Activated T-helper 1 cell treated with Interleukin-2 at 50 U/mL for 16 hours (primary cell): ENCODE measurements at regions not wholly inside any gene's neighbourhood (a gene's known extent, or its start where the extent isn't known, plus 50 kb on each side); places are given as distances from the start of the nearest gene placed in this dataset.
"Not testable (repeated sequence)": the region's sequence is repeated elsewhere in the genome, so short reads cannot be mapped to it uniquely, and the experiment has no call there.

Source experiments
- DNase-seq: peaks from one replicate; pipeline ENCODE4 v3.0.0-alpha.2; 2020; ENCODE audit warnings: low read depth

GRCh38 chr7:68401313-68401712 lies 1197.0 kb upstream of the AUTS2 start:
- DNase-seq: no peak

- no peak for DNase-seq
Measured at GRCh38 chr7:68406480-68406879, 1191.8 kb upstream of the AUTS2 start.

DNA sequence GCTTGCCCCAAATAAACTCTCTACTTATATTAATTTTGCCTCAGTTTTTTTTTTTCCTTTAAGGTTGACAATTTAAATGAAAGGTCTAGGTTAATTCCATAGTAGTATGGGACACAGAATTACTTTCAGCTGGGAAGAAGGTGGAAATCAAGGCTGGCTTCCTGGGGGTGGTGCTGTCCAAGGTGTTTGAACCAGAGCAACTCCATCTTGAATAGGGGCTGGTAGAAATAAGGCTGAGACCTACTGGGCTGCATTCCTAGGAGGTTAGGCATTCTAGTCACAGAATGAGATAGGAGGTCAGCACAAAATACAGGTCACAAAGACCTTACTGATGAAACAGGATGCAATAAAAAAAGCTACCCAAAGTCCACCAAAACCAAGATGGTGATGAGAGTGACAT lies 1190.8 kb upstream of the AUTS2 start:
- DNase-seq: no peak

- no peak for DNase-seq
Measured at GRCh38 chr7:68408873-68409272, 1189.4 kb upstream of the AUTS2 start.

DNA sequence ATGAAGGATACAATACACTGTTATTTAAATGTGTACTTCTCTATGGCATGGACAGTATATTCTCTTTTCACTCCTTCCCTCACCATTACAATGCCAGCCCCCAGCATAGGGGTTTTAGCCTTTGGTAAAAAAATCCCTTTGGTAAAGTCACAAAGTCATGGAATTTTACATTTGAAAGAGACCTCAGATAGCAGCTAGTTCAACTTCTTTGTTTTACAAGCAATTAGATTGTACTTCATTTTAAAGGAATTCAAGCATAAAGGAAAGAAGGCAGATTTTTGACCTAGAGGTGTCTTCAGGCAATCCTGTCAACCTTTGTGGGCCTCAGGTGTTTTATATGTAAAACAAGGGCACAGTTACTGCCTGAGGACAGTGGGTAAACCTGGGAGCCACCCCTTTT lies 1188.4 kb upstream of the AUTS2 start:
- DNase-seq: no peak

DNA sequence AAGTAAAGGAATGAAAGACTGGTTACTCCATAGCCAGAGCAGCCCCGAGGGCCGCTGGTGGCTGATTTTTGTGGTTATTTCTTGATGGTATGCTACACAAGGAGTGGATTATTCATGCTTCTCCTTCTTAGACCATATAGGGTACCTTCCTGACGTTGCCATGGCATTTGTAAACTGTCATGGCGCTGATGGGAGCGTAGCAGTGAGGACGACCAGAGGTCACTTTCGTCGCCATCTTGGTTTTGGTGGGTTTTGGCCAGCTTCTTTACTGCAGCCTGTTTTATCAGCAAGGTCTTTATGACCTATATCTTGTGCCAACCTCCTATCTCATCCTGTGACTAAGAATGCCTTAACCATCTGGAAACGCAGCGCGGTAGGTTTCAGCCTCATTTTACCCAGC lies 1187.6 kb upstream of the AUTS2 start:
- DNase-seq: not testable (repeated sequence)

DNA sequence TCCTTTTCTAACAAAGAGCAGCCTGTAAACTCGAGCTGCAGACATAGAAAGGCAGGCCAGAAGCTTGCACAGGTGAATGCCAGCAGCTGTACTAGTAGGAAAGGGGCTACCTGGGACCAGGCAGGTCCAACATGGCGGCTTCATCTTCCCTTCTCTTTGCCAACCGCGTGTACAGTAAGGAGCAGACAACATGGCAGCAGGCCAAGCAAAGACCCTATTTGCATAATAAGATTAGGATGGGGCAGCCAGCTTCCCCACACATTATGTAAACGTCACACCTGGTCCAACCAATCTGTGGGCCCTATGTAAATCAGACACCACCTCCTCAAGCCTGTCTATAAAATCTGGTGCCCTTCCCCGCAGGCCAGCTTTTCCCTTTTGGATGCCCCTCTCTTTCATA lies 1186.5 kb upstream of the AUTS2 start:
- no peak for DNase-seq

- DNase-seq: no peak
Measured at GRCh38 chr7:68414631-68415425, 1183.4 kb upstream of the AUTS2 start.

GRCh38 chr7:68417002-68417401 lies 1181.3 kb upstream of the AUTS2 start:
- no peak for DNase-seq

DNA sequence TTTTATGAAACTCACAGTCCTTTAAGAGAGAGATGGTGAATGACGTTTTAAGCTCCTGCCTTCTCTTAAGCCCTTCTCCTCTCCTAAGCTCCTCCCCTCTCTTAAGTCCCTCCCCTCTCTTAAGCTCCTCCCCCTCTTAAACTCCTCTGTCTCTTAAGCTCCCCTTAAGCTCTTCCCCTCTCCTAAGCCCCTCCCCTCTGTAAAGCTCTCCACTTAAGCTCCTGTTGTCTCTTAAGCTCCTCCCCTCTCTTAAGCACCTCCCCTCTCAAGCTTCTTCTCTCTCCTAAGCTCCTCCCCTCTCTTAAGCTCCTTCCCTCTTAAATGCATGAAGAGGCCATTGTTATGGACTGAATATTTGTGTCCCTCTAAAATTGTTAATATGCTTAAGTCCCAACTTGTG lies 1180.6 kb upstream of the AUTS2 start:
- DNase-seq: no peak

GRCh38 chr7:68420342-68421192 lies 1177.7 kb upstream of the AUTS2 start:
- DNase-seq: no peak

GRCh38 chr7:68421712-68422111 lies 1176.6 kb upstream of the AUTS2 start:
- no peak for DNase-seq

GRCh38 chr7:68422281-68422680 lies 1176.0 kb upstream of the AUTS2 start:
- DNase-seq: no peak

DNA sequence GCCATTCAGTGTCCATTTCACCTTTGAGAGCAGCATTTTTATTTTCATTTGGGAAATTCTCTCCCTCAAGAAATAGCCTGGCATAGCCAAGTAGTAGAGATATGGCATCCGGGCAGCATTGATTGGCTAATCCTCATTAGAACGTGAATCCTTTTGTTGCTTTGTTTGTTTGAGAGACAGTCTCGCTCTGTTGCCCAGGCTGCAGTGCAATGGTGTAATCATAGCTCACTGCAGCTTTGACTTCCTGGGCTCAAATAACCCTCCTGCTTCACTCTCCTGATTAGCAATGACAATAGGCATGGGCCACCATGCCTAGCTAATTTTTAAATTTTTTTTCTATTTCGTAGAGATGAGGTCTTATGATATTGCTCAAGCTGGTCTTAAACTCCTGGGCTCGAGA lies 1174.9 kb upstream of the AUTS2 start:
- DNase-seq: no peak

GRCh38 chr7:68424658-68425297 lies 1173.5 kb upstream of the AUTS2 start:
- DNase-seq: no peak

- DNase-seq: no peak
Measured at GRCh38 chr7:68425377-68425776, 1172.9 kb upstream of the AUTS2 start.

DNA sequence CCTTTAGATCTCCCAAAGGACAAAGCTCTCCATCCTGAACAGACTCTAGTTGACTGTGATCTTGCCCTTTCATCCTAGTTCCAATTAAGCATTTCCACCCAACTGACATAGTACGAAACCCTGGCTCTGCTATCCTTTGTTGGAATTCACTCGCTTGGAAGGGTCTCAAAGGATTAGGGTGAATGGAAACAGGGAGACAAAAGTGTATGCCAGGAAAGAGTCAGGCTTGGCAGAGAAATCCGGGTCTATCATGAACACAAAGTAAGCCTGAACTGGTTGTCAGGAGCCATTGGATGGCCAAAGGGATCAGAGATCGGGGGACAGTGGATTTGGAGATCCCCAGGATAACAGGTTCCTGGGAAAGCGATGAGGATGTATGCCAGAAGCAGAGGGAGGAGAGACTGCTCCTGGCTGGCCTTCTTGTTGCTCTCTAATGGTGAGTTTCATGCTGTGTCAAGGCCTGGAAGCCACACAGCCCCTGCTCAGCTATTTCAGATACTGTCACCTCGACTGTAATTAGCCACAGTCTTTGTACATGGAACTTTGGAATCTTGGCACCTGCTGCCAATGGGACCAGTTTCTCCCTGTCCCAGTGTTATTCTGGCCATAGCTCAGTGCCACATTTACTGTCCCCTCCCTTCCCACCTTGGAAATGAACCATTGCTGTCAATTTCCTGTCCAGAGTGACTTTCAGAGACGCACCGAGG lies 1168.7 kb upstream of the AUTS2 start:
- DNase-seq: no peak

DNA sequence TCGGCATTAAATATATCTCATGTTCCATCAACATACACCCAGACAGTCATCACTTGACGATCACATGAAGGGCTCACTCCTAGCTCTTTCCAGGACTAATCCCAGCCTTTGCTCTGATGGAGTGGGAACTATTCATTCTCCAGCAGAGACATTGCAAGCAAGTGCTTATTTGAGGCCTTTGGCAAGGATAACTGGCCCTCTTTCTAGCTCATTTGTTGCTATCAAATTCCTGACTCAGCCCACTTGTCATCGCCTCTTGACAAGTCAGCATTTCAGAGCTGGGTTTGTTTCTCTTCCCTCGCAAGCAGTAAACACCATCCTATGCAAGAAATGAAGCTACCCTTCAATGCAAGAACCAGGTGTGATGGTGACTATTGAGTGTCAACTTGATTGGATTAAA lies 1165.7 kb upstream of the AUTS2 start:
- DNase-seq: no peak

DNA sequence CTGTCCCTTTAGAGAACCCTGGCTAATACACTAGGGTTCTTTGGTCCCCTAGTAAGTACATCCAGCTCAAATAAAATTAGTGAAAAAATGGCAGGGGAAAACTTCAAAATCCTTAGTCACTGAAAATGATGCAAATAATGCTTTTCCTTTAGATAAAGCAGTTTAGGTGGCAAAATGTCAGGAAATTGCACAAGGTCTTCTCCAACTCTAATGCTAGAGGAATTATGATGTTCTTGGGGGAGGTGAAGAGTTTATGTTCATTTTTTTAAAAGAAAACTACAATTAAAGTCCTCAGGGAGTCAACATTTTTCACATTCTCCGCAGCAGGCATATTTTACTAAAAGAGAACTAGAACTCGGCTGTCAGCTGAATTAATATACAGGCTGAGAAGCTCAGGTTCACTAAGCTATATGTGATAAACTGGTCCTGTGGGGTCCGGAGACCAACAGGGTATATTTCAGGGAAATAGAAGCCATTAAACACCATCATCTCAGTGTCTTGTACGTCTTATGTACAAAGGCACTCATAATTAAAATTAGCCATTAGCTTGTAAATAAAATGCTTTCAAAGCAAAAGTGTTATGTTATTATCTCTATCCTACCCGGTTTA lies 1164.7 kb upstream of the AUTS2 start:
- DNase-seq: no peak

GRCh38 chr7:68434857-68435256 lies 1163.4 kb upstream of the AUTS2 start:
- no peak for DNase-seq

DNA sequence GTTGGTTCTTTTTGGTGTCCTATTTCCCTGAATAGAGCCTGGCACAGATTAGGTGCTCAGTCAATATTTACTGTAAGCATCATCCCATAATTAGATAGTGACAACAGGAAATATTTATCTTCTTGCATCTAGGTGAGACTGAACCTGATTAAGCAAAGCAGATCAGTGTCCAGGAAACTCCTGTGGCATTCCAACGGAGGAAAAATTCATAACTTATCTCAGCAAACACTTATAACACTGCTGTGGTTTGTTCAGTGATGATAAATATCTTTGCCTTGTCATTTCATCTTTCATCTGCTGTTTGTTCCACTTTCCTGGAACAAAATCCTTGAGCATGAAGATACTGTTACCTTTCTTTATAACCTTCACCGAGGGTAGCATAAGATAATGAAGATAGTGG lies 1160.3 kb upstream of the AUTS2 start:
- DNase-seq: no peak

DNA sequence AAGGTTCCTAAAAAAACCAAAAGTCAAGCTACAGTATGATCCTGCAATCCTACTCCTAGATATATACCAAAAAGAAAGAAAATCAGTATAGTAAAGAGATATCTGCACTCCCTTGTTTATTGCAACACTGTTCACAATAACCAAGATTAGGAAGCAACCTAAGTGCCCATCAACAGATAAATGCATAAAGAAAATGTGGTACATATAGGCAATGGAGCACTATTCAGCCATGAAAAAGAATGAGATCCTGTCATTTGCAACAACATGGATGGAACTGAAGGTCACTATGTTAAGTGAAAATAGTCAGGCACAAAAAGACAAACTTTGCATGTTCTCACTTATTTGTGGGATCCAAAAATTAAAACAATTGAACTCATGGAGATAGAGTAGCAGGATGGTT lies 1159.5 kb upstream of the AUTS2 start:
- no peak for DNase-seq
